ENCODE measurements at regions not wholly inside any gene's neighbourhood (a gene's known extent, or its start where the extent isn't known, plus 50 kb on each side); places are given as distances from the start of the nearest gene placed in this dataset.
A peak's percentile ranks its signal among the peaks of the same experiment; 100 is the strongest.

- DNase-seq (ENCODE audit: low spot score) = no peak
Measured at GRCh38 chr3:146832857-146833458, 227.8 kb upstream of the PLSCR5 start.

DNA sequence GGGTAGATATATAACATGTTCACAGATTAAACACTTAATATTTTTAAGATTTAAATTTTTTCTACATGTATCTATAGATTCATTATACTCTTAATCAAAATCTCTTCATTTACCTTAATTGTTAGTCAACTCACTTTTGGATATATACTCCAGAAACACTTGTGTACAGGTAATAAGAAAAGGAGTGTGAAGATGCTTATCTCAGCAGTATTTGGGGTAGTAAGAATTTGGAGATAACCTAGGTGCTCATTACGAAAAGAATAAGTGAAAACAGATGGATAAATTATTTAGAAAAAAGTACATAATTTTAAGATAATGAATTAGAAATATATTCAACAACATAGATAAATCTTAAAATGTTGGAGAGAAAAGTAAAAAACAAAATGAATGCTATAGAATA, 226.5 kb upstream of the PLSCR5 start:
- no peak for DNase-seq (ENCODE audit: low spot score)

- DNase-seq (ENCODE audit: low spot score) = no peak
Measured at GRCh38 chr3:146830231-146830630, 225.1 kb upstream of the PLSCR5 start.

GRCh38 chr3:146827836-146828235, 222.7 kb upstream of the PLSCR5 start:
- DNase-seq (ENCODE audit: low spot score) = no peak

GRCh38 chr3:146823622-146824021, 218.5 kb upstream of the PLSCR5 start:
- DNase-seq (ENCODE audit: low spot score) = no peak

DNA sequence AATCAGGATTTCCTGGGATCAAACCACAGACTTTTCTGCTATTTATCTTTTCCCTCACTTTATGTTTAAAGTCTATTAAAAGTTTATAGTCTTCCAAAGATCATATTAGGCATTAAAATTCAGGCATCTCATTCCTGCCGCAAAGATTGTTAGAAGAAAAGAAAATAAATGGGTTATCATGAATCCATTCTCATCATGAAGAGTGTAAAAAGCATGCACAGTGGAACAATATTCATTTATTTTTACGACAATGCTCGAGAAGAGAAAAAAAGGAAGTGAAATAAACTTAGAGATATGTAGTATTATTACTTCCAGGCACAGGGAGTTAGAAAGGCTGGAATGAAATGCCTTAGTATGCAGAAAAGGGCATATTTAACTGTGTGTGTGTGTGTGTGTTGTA, 213.7 kb upstream of the PLSCR5 start:
- no peak for DNase-seq (ENCODE audit: low spot score)

- DNase-seq (ENCODE audit: low spot score) = no peak
Measured at GRCh38 chr3:146818301-146818700, 213.2 kb upstream of the PLSCR5 start.

DNA sequence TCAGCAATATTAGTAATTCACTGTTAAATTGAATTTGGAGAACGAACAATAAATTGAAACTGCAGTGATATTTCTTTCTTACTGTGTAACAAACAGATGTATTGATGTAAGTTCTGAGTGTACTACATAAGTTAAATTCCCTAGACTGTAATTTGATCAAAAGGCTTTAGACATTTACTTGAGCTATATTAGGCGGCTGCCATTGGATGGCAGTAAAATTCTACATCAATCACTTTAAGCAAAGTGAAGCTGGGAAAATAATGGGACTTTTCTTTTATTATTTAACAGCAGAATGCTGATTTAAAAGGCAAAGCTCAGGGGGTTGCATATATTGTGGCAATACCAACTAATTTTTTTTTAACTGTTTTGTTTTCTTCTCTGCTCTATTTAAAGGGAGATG, 212.6 kb upstream of the PLSCR5 start:
- DNase-seq (ENCODE audit: low spot score) = peak; percentile 14

DNA sequence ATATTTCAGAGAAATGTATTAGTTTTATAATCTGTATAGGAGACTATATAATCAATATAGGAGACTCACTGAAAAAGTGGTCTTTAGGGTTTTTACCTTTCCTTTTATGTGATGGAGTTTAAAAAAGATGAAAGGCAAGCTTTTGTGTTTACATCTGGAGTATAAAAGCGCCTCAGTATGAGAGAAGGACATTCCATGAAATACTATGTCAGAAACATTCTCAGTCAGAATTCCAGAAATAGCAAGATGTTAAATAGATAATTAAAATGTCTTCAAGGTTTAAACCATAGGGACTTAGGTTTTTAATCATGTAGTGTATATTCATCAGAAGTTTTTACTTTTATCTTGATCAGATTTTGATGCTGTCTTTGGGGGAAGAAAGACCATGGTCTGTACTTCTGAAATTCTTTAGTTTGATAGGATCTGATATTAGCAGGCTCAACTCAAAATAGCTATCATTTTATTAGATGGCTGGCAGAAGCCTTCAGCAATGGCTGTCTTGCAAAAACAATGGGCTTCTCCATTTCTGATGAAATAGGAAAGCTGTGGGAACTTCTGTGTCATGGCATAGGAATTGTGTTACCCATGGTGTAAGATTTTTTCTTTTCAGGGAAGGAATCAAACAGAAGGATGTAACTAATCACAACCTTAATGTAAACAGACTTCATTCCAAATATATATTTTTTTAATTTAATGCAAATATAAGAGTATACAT, 209.6 kb upstream of the PLSCR5 start:
- peak; percentile 32 for DNase-seq (ENCODE audit: low spot score)

GRCh38 chr3:146813496-146813895, 208.3 kb upstream of the PLSCR5 start:
- peak; percentile 2 for DNase-seq (ENCODE audit: low spot score)

- peak; percentile 90 for DNase-seq (ENCODE audit: low spot score)
Measured at GRCh38 chr3:146803745-146804144, 198.6 kb upstream of the PLSCR5 start.

DNA sequence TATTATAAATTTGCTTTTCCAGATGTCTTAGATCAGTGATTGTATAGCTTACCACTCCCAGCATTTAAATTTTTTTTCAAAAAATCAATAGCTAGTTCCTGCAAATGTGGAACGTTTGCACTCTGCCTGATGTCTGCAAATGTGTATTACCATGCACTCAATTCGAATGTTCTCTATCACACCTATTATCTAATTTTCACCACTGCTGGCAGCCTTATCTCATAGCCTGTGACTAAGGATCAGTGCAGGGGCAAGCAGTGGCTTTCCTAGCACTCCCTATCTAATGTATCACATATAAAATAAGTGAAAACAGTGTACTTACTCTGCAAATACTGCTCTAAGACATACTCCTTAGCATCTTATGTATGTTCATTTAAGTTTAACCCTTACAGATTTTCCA, 196.3 kb upstream of the PLSCR5 start:
- DNase-seq (ENCODE audit: low spot score) = no peak

DNA sequence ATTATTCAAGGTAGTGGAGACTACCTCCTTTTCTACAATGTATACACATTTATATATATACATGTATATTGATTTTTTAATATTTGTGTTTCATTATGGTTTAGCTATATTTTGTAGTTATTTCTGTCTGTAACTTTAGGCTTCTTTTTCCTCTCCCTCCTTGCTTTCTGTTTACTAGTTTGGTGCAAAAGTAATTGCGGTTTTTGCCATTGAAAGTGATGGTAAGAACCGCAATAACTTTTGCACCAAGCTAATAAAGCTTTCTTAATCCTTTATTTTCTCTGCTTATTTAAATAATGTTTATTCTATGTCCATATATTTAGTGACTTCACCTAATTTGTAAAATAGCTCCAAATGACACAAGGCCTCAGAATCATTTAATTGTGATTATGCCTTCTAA, 195.3 kb upstream of the PLSCR5 start:
- no peak for DNase-seq (ENCODE audit: low spot score)

GRCh38 chr3:146796078-146796477, 190.9 kb upstream of the PLSCR5 start:
- no peak for DNase-seq (ENCODE audit: low spot score)

DNA sequence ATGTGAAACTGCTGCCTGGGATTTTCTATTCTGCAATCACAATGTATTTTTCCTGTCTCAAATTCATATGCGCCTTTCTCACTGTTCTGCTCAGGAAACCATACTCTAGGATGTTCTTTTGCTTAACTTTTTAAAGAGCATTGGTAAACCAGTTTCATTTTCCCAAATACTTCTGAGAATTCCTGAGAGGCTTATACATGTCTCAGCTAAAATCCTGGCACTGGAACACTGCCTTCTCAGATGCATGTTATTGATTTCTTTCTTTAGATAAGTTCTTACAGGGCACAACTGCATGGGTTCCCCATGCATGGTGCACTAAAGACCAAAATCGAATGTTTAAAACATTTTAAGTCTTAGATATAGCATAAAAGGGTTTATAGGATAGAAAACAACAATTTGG, 178.3 kb upstream of the PLSCR5 start:
- DNase-seq (ENCODE audit: low spot score) = no peak

GRCh38 chr3:146781606-146782005, 176.5 kb upstream of the PLSCR5 start:
- no peak for DNase-seq (ENCODE audit: low spot score)

- DNase-seq (ENCODE audit: low spot score) = no peak
Measured at GRCh38 chr3:146781059-146781458, 175.9 kb upstream of the PLSCR5 start.

GRCh38 chr3:146780251-146780650, 175.1 kb upstream of the PLSCR5 start:
- DNase-seq (ENCODE audit: low spot score) = no peak

DNA sequence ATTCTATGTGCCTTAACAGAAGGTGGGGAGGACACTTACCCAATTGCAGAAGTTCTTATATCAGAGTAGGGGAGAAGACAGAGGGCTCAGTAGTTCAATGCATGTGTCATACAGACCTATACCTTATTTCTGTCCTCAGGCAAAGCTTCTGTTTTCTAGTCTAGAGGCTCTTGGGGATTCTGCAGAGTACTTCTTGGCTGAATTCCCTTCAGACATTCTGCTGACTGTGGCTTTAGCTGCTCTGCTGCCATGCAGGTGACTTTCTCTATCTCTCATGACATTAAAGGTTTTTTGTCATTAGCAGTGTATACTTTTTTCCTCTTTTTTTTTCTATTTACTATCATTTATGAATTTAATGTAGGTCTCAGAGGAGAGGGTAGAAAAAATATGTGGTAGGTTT, 172.8 kb upstream of the PLSCR5 start:
- no peak for DNase-seq (ENCODE audit: low spot score)

GRCh38 chr3:146772211-146772743, 167.1 kb upstream of the PLSCR5 start:
- DNase-seq (ENCODE audit: low spot score) = no peak

DNA sequence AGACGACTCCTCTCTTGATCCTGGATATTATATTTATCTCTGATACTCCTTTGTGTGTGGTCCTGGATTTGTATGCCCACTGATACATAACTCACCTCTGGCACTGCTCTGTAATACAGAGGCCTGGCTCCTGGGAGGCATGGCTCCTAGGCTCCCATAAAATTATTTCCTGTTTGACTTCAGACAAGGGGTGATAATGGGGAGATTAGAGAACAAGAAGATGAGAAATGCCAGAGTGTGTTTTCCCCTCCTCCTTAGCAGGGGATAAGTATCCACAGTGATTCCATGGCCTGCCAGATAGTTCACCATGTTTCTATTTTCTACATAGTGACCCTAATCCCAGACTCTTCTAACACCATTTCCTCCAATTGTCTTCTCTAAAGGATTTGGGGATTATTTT, 165.7 kb upstream of the PLSCR5 start:
- no peak for DNase-seq (ENCODE audit: low spot score)

DNA sequence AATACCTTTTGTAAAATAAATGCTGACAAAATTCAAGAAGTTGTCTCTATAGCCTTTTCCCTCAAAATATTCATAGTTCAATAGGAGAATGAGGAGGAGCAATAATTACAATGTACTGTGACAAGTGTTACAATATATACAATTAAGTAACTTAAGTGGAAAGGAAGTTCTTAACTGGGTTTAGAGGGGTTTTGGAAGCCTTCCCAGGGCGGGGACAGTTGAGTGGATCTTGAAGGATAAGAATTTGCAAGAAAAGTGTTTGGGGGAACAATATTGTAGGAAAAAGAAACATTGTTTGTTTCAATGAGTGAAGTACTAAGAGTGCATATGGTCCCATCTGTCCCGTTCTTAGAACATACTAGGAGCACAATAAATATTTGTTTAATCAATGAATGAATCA, 165.2 kb upstream of the PLSCR5 start:
- no peak for DNase-seq (ENCODE audit: low spot score)

GRCh38 chr3:146757759-146758158, 152.6 kb upstream of the PLSCR5 start:
- DNase-seq (ENCODE audit: low spot score) = no peak

DNA sequence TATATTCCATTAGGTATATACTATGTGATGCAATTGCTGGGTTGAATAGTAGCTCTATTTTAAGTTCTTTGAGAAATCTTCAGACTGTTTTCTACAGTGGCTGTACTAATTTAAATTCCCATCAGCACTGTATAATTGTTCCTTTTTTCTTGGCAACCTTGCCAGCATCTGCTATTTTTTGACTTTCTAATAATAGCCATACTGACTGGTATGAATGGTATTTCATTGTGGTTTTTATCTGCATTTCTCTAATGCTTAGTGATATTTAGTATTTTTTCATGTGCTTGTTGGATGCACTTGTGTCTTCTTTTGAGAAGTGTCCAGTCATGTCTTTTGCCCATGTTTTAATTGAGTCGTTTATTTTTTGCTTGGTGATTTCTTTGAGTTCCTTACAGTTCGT, 145.1 kb upstream of the PLSCR5 start:
- DNase-seq (ENCODE audit: low spot score) = no peak

Data from AG08395 (cell line).